GM12891 (cell line): ENCODE measurements at regions not wholly inside any gene's neighbourhood (a gene's known extent, or its start where the extent isn't known, plus 50 kb on each side); places are given as distances from the start of the nearest gene placed in this dataset.

Source experiments
- POLR2A ChIP-seq: IDR thresholded peaks from 2 replicates; pipeline ENCODE4 v1.6.1; 2011; ENCODE audit warnings: low read depth, low read length, control low read depth
- POLR2AphosphoS5 ChIP-seq: IDR thresholded peaks from 2 replicates; pipeline ENCODE4 v1.6.1; 2011; ENCODE audit warnings: low read depth, low read length, control low read depth
- POU2F2 ChIP-seq: IDR thresholded peaks from 2 replicates; pipeline ENCODE4 v1.6.1; 2011; ENCODE audit warnings: low read depth, mild to moderate bottlenecking, control low read depth, low read length, moderate library complexity

- no peak for TF ChIP-seq POLR2AphosphoS5
- TF ChIP-seq POLR2A = no peak
- no peak for TF ChIP-seq POU2F2
Observed at GRCh38 chr7:112619343-112619742, 138.6 kb downstream of the LSMEM1 start.
